Panc1 (cell line): ENCODE measurements at regions not wholly inside any gene's neighbourhood (a gene's known extent, or its start where the extent isn't known, plus 50 kb on each side); places are given as distances from the start of the nearest gene placed in this dataset.

ENCODE experiments used
- POLR2AphosphoS5 ChIP-seq: IDR thresholded peaks from 2 replicates; pipeline ENCODE4 v1.6.1; 2012; ENCODE audit warnings: mild to moderate bottlenecking, low read depth, low read length, moderate library complexity
- SIN3A ChIP-seq: IDR thresholded peaks from 2 replicates; pipeline ENCODE4 v1.6.1; 2012; ENCODE audit warnings: low read depth, mild to moderate bottlenecking, low read length, moderate library complexity, borderline replicate concordance; ENCODE audit not compliant: insufficient read depth
- TCF7L2 ChIP-seq: IDR thresholded peaks from 2 replicates; pipeline ENCODE4 v1.6.1; 2011; ENCODE audit warnings: mild to moderate bottlenecking, low read depth, low read length, inconsistent platforms
- TF ChIP-seq, protein P1 (sequence below): fragments of 450-650 bp; IDR thresholded peaks from 2 replicates; pipeline ENCODE4 v1.5.1; 2017; ENCODE audit warnings: mild to moderate bottlenecking
- TF ChIP-seq, protein P2 (sequence below), 2 experiments: IDR thresholded peaks; 2 replicates each; pipeline ENCODE4 v1.6.1; 2011 to 2012; ENCODE audit warnings: low read depth in 2 of 2, control low read depth in 1 of 2, low read length in 1 of 2, mild to moderate bottlenecking in 1 of 2, moderate library complexity in 1 of 2; ENCODE audit not compliant: insufficient read depth in 1 of 2

DNA sequence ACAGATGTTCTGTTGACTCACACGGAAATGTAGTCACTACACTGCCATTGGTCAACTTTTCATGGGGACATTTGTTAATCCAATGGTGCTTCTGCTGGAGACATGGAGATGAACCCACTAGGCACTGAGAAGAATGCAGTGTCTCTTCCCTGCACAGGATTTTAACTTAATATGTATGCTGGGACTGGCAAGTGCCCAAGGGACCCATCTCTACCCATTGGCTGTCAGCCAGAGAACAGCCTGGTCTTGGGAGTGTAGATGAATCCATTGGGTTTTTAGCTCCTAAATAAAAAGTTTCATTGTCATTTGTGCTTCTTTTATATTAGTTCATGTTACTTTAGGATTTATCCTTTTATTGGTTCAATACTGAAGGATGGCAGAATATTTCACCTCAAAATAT, 195.8 kb upstream of the CDH6 start:
- TF ChIP-seq, protein P1, sequence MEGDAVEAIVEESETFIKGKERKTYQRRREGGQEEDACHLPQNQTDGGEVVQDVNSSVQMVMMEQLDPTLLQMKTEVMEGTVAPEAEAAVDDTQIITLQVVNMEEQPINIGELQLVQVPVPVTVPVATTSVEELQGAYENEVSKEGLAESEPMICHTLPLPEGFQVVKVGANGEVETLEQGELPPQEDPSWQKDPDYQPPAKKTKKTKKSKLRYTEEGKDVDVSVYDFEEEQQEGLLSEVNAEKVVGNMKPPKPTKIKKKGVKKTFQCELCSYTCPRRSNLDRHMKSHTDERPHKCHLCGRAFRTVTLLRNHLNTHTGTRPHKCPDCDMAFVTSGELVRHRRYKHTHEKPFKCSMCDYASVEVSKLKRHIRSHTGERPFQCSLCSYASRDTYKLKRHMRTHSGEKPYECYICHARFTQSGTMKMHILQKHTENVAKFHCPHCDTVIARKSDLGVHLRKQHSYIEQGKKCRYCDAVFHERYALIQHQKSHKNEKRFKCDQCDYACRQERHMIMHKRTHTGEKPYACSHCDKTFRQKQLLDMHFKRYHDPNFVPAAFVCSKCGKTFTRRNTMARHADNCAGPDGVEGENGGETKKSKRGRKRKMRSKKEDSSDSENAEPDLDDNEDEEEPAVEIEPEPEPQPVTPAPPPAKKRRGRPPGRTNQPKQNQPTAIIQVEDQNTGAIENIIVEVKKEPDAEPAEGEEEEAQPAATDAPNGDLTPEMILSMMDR: no peak
- TF ChIP-seq, protein P2, sequence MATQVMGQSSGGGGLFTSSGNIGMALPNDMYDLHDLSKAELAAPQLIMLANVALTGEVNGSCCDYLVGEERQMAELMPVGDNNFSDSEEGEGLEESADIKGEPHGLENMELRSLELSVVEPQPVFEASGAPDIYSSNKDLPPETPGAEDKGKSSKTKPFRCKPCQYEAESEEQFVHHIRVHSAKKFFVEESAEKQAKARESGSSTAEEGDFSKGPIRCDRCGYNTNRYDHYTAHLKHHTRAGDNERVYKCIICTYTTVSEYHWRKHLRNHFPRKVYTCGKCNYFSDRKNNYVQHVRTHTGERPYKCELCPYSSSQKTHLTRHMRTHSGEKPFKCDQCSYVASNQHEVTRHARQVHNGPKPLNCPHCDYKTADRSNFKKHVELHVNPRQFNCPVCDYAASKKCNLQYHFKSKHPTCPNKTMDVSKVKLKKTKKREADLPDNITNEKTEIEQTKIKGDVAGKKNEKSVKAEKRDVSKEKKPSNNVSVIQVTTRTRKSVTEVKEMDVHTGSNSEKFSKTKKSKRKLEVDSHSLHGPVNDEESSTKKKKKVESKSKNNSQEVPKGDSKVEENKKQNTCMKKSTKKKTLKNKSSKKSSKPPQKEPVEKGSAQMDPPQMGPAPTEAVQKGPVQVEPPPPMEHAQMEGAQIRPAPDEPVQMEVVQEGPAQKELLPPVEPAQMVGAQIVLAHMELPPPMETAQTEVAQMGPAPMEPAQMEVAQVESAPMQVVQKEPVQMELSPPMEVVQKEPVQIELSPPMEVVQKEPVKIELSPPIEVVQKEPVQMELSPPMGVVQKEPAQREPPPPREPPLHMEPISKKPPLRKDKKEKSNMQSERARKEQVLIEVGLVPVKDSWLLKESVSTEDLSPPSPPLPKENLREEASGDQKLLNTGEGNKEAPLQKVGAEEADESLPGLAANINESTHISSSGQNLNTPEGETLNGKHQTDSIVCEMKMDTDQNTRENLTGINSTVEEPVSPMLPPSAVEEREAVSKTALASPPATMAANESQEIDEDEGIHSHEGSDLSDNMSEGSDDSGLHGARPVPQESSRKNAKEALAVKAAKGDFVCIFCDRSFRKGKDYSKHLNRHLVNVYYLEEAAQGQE (IDR thresholded peaks at IDR 0.05; ENCODE audit: insufficient read depth in 1 of 2, low read depth in 2 of 2, low read length in 1 of 2): no peak
- TF ChIP-seq POLR2AphosphoS5 (no peak), SIN3A (no peak), TCF7L2 (no peak)
